OCI-LY7 (cell line): ENCODE measurements at regions not wholly inside any gene's neighbourhood (a gene's known extent, or its start where the extent isn't known, plus 50 kb on each side); places are given as distances from the start of the nearest gene placed in this dataset.

Source experiments
- BruUV-seq: library from RNA; stranded (reverse); fragments of 400-500 nt; replicated peaks from 2 replicates; lab custom pipeline; 2021; lab: Mats Ljungman, UMichigan
- CTCF ChIA-PET: fragments of 300-600 bp; sonication (Branson Sonifier 250); formaldehyde crosslinking; loops from one replicate; lab custom pipeline; 2022; ENCODE audit warnings: antibody characterized with exemption; ENCODE audit not compliant: unreplicated experiment; lab: Charles Lee
- POLR2A ChIA-PET: fragments of 300-600 bp; sonication (Branson Sonifier 250); formaldehyde crosslinking; loops from one replicate; lab custom pipeline; 2022; ENCODE audit warnings: antibody characterized with exemption; lab: Charles Lee
- DNase-seq: peaks from one replicate; pipeline ENCODE4 v3.0.0-alpha.2; 2015; ENCODE audit warnings: low spot score
- H2AFZ ChIP-seq: fragments of 200-600 bp; sonication (generic), shearing (Covaris generic); 2 replicates; pipeline ENCODE4 v1.6.1; 2014; ENCODE audit warnings: mild to moderate bottlenecking, antibody characterized with exemption, low read length, moderate library complexity
- H3K27ac ChIP-seq: fragments of 200-600 bp; sonication (generic); 2 replicates; pipeline ENCODE4 v1.5.1; 2014; ENCODE audit warnings: mixed run types, low read depth, mild to moderate bottlenecking, moderate library complexity, low read length, inconsistent platforms; ENCODE audit not compliant: poor library complexity, severe bottlenecking
- H3K36me3 ChIP-seq: fragments of 200-600 bp; sonication (generic); 2 replicates; pipeline ENCODE4 v1.6.1; 2014; ENCODE audit warnings: mild to moderate bottlenecking, antibody characterized with exemption, low read length, moderate library complexity, mixed read lengths; ENCODE audit not compliant: insufficient read depth
- H3K4me1 ChIP-seq: fragments of 200-600 bp; sonication (generic); 2 replicates; pipeline ENCODE4 v1.5.1; 2014; ENCODE audit warnings: mild to moderate bottlenecking, low read length; ENCODE audit not compliant: insufficient read depth, poor library complexity, severe bottlenecking
- H3K4me2 ChIP-seq: fragments of 200-600 bp; sonication (generic); 2 replicates; pipeline ENCODE4 v1.6.1; 2014; ENCODE audit warnings: mild to moderate bottlenecking, low read length
- H3K4me3 ChIP-seq: fragments of 200-600 bp; sonication (generic); 2 replicates; pipeline ENCODE4 v1.5.1; 2014; ENCODE audit warnings: mild to moderate bottlenecking, low read depth, low read length; ENCODE audit not compliant: poor library complexity, severe bottlenecking
- H3K79me2 ChIP-seq: fragments of 200-600 bp; sonication (generic); 2 replicates; pipeline ENCODE4 v1.6.1; 2016; ENCODE audit warnings: low read depth, mild to moderate bottlenecking, low read length, moderate library complexity, mixed read lengths; ENCODE audit not compliant: insufficient read depth
- H3K9me2 ChIP-seq: fragments of 200-600 bp; sonication (generic); 2 replicates; pipeline ENCODE4 v1.6.1; 2016; ENCODE audit warnings: mild to moderate bottlenecking, low read length, mixed read lengths; ENCODE audit not compliant: insufficient read depth
- H3K9me3 ChIP-seq: fragments of 200-600 bp; sonication (generic); 2 replicates; pipeline ENCODE4 v1.6.1; 2014; ENCODE audit warnings: mild to moderate bottlenecking, mixed run types, low read length, mixed read lengths
- H4K20me1 ChIP-seq: fragments of 200-600 bp; sonication (generic); 2 replicates; pipeline ENCODE4 v1.6.1; 2014; ENCODE audit warnings: mild to moderate bottlenecking, antibody characterized with exemption, low read length, moderate library complexity, mixed read lengths; ENCODE audit not compliant: insufficient read depth
- CTCF ChIP-seq: fragments of 200-600 bp; sonication (generic); conservative IDR thresholded peaks from 2 replicates; pipeline ENCODE4 v1.5.1; 2014; ENCODE audit warnings: mild to moderate bottlenecking, antibody characterized with exemption, low read length, moderate library complexity, mixed read lengths
- EZH2phosphoT487 ChIP-seq: fragments of 200-600 bp; sonication (generic); IDR thresholded peaks from 2 replicates; pipeline ENCODE4 v1.6.1; 2018; ENCODE audit warnings: low read depth, borderline replicate concordance, mild to moderate bottlenecking, mixed run types, antibody characterized with exemption, low read length, moderate library complexity, mixed read lengths
- intact Hi-C: fragments of 100-400 bp; cut with micrococcal nuclease; formaldehyde crosslinking; loops from one replicate; pipeline ENCODE4 v1.10.0; 2022; ENCODE audit not compliant: unreplicated experiment

GRCh38 chr12:105847068-105847467 is 291.7 kb downstream of the NUAK1 start:
- Histone ChIP-seq H3K79me2 (no peaks in the 10 kb centered on the region), H3K27ac (no peak overlapping the region), H3K4me1 (no peaks in the 10 kb centered on the region), H2AFZ (no peak overlapping the region), H3K4me2 (no peak overlapping the region), H4K20me1 (no peaks in the 10 kb centered on the region), H3K4me3 (no peak overlapping the region), H3K36me3 (no peaks in the 10 kb centered on the region), H3K9me2 (no peaks in the 10 kb centered on the region), H3K9me3 (no peaks in the 10 kb centered on the region)
- POLR2A ChIA-PET: interaction anchor here (0.6 kb wide), 1 partner anchor 74 kb away, joined by 3 read pairs; no protein-coding TSS in a partner anchor
- BruUV-seq: no TSS peak
- no peak for DNase-seq
- CTCF ChIA-PET: no interaction called here
- no peak for TF ChIP-seq EZH2phosphoT487
- TF ChIP-seq CTCF: no peak
- intact Hi-C loops: no loop called here

- no peak for TF ChIP-seq CTCF
- no peak for TF ChIP-seq EZH2phosphoT487
Observed at GRCh38 chr12:105848286-105848685, 290.5 kb downstream of the NUAK1 start.

GRCh38 chr12:105850103-105850968 is 288.4 kb downstream of the NUAK1 start:
- BruUV-seq: no TSS peak
- TF ChIP-seq CTCF (no peak), EZH2phosphoT487 (no peak)
- intact Hi-C loops: no loop called here
- POLR2A ChIA-PET: no interaction called here
- CTCF ChIA-PET: no interaction called here
- no peak for DNase-seq
- Histone ChIP-seq H3K4me1 (no peaks in the 10 kb centered on the region), H3K4me3 (no peak overlapping the region), H3K4me2 (no peak overlapping the region), H3K27ac (no peak overlapping the region), H3K9me2 (no peaks in the 10 kb centered on the region), H3K9me3 (no peaks in the 10 kb centered on the region), H4K20me1 (no peaks in the 10 kb centered on the region), H2AFZ (no peak overlapping the region), H3K36me3 (no peaks in the 10 kb centered on the region), H3K79me2 (no peaks in the 10 kb centered on the region)

More at GRCh38 chr12:105848286-105848685, 290.5 kb downstream of the NUAK1 start:
- Histone ChIP-seq H4K20me1 (no peaks in the 10 kb centered on the region), H3K9me2 (no peaks in the 10 kb centered on the region), H3K4me3 (no peak overlapping the region), H3K4me2 (no peak overlapping the region), H2AFZ (no peak overlapping the region), H3K4me1 (no peaks in the 10 kb centered on the region), H3K9me3 (no peaks in the 10 kb centered on the region), H3K27ac (no peak overlapping the region), H3K36me3 (no peaks in the 10 kb centered on the region), H3K79me2 (no peaks in the 10 kb centered on the region)
- BruUV-seq: no TSS peak
- ChIA-PET POLR2A (no interaction called here), CTCF (no interaction called here)
- DNase-seq: no peak
- intact Hi-C loops: no loop called here
